Gastroesophageal sphincter (tissue), 3 donors: ENCODE measurements at regions not wholly inside any gene's neighbourhood (a gene's known extent, or its start where the extent isn't known, plus 50 kb on each side); places are given as distances from the start of the nearest gene placed in this dataset.

Experiments used
- CTCF ChIP-seq, 4 experiments: fragments of 200-600 bp in 2 of 4; fragments of 450-650 bp in 2 of 4; sonication (generic) in 1 of 4; IDR thresholded peaks; one replicate each; pipeline ENCODE4 v1.5.1; 2017 to 2019; ENCODE audit warnings: antibody characterized with exemption in 4 of 4, mild to moderate bottlenecking in 2 of 4, moderate library complexity in 2 of 4
- POLR2A ChIP-seq, 2 donors: fragments of 450-650 bp; IDR thresholded peaks; one replicate each; pipeline ENCODE4 v1.6.1; 2017; ENCODE audit warnings: antibody characterized with exemption in 2 of 2, mild to moderate bottlenecking in 2 of 2, moderate library complexity in 1 of 2
- POLR2AphosphoS5 ChIP-seq: sonication (generic); formaldehyde crosslinking; IDR thresholded peaks from one replicate; pipeline ENCODE4 v1.6.1; 2017; ENCODE audit warnings: antibody characterized with exemption

GRCh38 chr5:67273689-67274356 is 77.2 kb upstream of the CD180 start:
- TF ChIP-seq CTCF (IDR thresholded peaks at IDR 0.05) (no peak), POLR2AphosphoS5 (no peak), POLR2A (IDR thresholded peaks at IDR 0.05) (no peak)
